KBM-7 (cell line): ENCODE measurements at regions not wholly inside any gene's neighbourhood (a gene's known extent, or its start where the extent isn't known, plus 50 kb on each side); places are given as distances from the start of the nearest gene placed in this dataset.

Source experiments
- DNase-seq: peaks from one replicate; pipeline ENCODE4 v3.0.0-alpha.2; 2015
- in situ Hi-C: fragments of 300-500 bp; cut with MboI; formaldehyde crosslinking; loops from 2 replicates; pipeline ENCODE4 v1.14.3; 2020; ENCODE audit warnings: low sequenced_read_pairs, low pct_unique_long_range_greater_than_20kb, mixed read lengths

DNA sequence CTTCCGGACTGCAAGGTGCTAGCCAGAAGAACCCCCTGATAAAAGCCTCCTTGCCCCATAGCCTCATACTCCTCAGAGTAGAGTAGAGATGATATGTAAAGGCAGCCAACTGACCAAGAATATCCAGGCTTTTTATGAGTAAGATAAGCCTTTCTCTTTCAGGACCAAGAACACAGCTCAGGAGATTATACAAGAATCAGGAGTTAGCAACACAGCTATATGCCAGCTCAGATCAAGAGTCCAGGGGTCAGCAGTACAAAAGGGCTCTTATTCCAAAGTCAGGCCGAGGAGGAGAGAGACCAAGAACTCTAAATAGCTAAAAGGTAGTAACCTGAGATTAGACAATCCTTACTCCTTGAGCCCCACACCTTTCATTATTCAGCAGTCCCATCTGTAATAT, 135.3 kb downstream of the BTG1 start:
- in situ Hi-C loops: no loop called here
- DNase-seq: no peak

DNA sequence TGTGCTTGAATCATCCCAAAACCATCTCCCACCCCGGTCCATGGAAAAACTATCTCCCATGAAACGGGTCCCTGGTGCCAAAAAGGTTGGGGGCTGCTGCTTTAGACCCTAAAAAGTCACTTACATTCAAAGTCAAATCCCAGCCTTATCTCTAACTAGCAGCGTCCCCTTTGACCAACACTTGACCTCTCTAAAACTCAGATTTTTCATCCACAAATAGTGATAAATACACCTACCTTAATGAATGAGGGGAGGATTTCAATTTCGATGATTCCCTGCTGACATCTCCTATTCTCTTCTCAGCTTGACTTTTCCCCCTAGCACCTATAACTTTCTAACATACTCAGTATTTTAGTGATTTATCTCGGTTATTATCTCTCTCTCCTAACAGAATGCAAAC, 137.3 kb downstream of the BTG1 start:
- no peak for DNase-seq
- in situ Hi-C loops: no loop called here

DNA sequence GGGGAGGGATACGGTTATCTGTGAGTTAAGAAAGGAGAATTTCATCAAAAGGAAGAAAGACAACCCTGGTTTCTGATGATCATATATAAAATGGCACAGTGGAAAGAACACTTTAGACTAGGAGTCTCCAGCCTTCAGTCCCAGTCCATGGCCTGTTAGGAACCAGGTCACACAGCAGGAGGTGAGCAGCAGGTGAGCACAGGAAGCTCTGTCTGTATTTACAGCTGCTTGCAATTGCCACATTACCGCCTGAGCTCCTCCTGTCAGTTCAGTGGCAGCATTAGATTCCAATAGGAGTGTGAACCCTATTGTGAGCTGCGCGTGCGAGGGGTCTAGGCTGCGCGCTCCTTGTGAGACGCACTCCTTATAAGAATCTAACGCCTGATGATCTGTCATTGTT, 137.9 kb downstream of the BTG1 start:
- no peak for DNase-seq
- in situ Hi-C loops: no loop called here

DNA sequence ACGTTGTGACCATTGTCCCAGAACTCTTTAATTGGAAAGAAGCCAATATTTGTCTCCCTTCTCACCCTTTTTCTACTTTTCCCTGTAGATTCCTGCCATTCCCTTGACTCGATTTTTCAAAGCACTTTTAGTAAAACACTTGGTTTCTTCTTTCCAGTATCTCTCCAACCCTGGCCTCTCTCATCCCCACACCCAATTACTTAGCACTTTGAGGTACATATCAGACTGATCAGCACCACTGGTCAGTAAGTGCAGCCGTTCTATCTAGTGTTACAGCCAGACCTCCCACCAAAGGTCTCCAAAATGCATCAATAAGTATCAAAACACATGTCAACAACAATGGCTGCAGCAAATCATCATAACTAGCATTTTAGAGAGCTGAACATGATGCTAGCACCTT, 141.9 kb downstream of the BTG1 start:
- in situ Hi-C loops: no loop called here
- DNase-seq: no peak

DNA sequence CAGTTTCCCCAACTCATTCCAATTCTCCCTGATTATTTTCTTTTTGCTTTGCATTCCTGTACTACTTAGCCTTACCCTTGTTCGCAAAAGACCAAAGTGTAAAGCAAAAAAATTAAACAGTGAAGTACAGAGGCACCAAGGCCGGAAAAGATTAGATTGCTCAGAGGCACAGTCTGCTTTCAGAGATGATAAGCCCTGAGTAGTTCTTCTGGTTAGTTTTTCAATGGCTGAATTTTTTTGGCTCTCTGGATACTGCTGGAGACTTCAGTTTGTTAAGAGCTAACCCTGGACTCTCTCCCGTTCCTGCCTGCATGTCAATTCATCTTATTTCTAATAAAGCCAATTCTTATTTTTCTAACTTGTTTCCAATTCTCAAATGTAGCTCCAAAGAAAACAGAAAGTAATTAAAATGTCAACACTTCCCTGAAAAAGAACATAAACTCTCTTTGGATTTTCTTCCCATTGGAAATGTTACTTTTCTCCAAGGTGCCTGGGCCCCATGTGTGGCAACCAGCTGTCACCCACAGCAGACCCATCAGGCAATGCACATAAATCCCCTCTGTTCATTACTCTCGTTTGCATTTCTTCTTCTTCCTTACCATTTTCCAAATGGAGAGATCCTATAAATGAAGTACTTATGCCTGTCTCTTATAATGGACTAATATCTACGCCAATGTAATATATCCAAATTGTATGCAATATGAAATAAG, 142.8 kb downstream of the BTG1 start:
- no peak for DNase-seq
- in situ Hi-C loops: no loop called here

DNA sequence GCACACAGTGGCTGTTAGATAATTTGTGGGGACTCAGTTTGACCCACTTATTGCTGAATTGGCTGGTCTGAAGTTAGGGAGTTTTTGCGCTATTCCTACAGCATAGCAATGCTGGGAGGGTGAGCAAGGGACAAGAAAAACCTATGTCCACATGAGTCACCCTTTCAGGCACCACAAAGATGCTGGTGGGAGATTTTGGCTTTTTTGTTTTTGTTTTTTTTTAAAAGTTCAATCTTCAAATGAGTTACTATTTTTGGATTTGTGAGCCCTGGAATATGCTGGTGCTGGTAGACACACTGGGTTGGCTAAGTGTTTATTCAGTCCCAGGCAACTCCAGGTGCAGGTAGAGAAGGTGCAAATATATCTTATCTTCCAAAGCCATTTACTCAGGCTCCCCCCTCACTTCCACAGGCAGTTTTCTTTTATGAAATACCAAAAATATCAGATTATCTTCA, 143.4 kb downstream of the BTG1 start:
- in situ Hi-C loops: no loop called here
- no peak for DNase-seq

DNA sequence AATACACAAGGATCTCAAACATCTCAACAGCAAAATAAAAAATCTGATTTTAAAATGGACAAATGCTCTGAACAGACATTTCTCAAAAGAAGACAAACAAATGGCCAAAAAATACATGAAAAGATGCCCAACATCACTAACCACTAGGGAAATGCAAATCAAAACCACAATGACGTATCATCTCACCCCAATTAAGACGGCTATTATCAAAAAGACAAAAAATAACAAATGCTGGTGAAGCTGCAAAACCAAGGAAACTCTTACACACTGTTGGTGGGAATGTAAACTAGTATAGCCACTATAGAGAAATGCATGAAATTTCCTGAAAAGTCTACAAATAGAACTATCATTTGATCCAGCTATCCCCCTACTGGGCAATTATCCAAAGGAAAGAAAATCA, 145.0 kb downstream of the BTG1 start:
- in situ Hi-C loops: no loop called here
- DNase-seq: no peak

DNA sequence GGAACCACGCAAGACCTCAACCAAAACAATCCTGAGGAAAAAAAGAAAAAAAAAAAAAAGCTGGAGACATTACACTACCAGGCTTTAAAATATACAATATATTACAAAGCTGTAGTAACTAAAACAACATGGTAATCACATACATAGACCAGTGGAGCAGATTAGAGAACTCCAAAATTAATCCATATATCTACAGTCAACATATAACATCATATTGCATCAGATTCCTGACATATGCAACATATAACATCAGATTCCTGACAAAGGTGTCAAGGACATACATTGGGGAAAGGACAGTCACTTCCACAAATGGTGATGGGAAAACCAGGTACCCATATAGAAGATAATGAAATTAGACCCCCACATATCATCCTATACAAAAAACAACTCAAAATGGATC, 145.8 kb downstream of the BTG1 start:
- in situ Hi-C loops: no loop called here
- no peak for DNase-seq

DNA sequence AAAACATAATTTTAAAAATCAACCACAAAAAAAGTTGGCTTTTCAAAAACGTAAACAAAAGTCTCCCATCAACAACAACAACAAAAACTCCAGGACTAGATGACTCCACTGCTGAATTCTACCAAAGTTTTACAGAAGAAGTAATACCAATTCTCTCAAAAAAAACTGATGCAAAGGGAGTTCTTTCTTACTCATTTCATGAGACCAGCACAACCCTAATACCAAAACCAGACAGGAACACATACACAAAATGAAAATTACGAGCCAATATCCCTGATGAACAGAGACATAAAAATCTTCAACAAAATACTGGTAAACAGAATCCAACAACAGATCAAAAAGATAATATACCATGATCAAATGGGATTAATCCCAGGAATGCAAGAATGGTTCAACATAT, 147.3 kb downstream of the BTG1 start:
- in situ Hi-C loops: no loop called here
- DNase-seq: no peak

DNA sequence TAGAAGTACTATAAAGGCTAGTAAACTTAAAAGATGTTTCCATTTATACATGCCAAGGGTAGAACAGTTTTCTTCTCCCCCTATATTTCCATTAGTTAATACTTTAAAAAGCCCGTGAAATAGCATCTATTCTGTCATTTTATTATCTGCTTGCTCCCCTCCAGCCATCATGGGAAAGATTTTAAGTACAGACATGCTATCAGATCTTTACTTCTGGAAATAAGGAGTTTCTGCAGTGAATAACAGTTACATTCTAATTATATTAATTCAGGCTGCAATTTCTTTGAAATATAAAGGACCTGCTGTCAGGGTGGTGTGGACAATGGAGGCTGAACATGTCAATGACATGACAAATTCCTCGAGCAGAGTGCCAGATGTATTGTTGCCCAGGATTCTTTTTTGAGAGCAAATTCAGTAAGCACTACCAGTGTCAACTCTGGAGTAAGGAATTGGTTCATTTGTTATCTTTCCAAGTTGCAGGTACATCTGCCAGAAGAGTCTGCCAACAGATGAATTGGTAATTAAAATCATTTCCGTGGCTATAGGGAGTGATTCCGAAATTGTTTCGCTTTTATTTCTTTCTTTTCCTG, 151.3 kb downstream of the BTG1 start:
- in situ Hi-C loops: no loop called here
- no peak for DNase-seq

DNA sequence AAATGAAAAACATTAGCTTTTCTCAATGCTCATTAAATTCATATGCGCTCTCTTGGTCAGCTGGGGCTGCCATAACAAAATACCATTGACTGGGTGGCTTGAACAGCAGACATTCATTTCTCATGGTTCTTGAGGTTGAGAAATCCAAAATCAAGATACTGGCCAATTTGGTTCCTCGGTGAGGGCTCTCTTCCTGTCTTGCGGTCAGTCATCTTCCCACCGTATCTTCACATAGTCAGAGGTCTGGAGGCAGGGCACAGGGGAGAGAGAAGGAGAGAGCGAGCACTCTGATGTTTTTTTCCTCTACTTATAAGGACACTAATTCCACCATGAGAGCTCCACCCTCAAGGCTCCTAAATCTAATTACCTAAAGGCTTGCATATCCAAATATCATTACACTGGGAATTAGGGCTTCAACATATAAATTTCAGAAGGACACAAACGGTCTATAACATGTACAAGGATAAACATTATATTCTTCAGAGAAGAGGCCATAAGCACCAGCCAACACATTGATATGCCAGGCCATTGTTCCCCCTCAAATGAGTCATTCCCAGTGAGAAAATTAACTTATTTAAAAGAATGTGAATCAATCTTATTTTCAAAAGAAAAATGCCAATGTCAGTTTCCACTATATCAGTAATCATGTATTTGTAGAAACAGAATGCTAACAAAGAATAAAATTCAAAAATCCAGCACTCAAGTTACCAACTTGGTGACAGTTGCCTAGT, 152.2 kb downstream of the BTG1 start:
- in situ Hi-C loops: no loop called here
- no peak for DNase-seq

DNA sequence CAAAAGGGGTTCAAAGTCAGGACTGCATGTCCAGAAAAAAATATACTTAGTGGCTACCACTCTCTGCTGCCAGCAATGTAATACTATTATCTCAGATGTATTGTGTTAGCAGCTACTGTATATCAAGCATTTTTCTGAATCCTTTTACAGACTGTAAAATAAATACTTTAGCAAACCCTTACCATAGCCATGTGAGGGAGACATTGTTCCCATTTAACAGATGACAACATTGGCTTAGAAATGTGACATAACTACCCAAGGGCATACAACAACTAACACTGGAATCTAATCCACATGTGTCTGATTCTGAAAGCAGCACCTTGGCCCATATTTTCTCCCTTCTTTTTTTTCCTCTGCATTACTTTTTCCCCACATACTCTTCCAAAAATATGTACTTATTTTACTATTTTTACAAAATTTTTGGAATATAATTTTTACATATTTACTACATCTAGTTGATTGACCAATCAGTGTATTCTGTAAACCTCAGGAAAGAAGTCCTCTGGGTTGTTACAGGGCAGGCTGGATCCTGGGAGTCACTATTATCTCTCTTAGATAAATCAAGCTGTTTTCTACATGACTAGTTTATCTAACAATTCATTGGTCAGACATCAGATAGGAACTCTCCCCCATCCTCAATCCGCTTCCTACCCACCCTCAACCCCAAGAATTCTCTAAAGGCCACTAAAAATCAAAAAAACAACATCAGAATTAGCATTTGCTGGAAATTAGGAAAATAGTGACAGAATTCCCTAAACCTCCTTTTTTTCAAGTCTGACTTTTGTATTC, 154.1 kb downstream of the BTG1 start:
- DNase-seq: no peak
- in situ Hi-C loops: no loop called here

DNA sequence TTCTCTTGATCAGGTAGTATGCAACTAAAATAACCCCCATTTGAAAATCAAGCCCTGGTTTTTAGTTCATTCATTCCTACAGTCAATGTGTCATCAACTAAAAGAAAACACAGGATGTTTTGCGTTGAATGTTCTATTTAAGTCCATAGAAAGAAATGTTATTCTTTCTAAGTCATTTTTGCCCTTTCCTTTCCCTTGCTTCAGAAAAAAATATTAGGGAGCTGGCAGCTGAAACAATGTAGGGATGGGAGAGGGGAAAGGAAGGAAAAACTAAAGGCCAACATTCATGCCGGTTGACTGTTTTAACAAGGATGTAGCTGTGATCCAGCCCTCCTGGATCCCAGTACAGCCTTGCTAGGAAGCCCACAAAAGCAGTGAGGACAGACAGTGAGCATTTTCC, 155.1 kb downstream of the BTG1 start:
- in situ Hi-C loops: no loop called here
- DNase-seq: no peak

DNA sequence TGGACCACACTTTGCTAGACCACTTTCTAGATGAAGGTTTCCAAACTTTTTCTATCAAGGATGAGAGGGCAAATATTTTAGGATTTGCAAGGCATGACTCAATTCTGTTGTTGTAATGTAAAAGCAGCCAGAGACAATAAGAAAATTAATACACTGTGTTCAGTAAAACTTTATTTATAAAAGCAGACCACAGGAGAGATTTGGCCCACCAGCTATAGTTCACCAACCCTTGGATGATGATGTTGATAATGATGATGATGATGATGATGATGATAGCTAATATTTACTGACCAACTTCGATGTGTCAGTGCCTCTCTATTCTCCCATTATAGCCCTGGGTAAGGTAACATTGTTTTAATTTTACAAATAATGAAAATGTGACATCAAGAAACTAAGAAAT, 156.5 kb downstream of the BTG1 start:
- DNase-seq: no peak
- in situ Hi-C loops: no loop called here

DNA sequence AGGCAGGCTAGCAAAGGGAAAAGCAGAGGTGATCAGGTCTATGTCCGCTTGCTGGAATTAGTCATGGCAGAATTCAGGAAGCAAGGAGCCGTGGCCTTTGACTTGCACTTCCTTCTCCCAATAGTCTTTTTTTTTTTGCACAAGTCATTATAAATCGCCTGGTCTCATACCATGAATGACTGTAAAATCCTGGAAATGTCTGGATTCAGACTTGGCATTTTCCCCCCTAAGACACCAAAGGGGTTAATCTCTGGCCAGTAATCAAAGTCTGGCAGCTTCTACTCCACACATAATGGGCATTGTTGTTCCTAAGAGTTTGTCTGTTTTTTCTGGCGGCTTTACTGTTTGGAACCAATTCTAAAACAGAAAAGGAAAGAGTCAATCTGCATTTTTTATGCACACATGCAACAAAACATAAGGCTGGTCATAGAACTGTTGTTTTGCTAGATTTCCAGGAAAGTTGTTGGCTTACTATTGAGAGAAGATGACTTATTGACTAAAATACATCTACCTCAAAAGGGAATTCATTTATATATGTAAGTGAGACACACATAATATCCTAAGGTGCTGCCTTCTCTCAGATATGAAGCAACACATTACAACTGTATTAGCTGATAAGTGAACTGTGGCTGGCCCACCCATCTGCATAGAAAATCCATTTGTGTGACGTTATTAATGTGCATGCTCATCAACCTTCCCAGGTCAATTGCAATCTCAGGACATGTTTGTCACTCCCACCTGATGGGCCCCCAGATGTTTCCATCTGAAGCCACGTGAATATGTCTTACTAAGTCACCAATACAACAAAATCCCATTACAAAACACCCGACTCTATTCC, 157.3 kb downstream of the BTG1 start:
- in situ Hi-C loops: no loop called here

DNA sequence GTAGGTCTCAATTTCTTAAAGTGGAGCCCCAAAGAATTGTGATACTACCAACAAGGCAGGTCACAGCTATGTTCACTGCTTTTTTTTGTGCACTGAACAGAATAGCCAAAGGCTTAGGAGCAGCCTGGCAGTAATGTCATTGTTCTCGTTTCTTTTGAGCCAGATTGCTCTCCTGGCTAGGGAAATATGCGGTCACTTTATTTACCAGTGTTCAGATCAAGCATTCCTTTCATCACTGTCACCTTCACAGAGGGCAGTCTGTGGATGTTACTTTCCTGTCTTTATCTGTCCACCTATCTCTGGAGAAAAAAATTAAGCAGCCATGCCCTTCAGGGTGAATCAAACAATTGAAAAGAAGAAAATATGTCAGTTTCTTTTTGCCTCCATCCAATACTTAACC, 159.6 kb downstream of the BTG1 start:
- in situ Hi-C loops: no loop called here
- DNase-seq: no peak

More for the DNA sequence above, 157.3 kb downstream of the BTG1 start:
- no peak for DNase-seq

DNA sequence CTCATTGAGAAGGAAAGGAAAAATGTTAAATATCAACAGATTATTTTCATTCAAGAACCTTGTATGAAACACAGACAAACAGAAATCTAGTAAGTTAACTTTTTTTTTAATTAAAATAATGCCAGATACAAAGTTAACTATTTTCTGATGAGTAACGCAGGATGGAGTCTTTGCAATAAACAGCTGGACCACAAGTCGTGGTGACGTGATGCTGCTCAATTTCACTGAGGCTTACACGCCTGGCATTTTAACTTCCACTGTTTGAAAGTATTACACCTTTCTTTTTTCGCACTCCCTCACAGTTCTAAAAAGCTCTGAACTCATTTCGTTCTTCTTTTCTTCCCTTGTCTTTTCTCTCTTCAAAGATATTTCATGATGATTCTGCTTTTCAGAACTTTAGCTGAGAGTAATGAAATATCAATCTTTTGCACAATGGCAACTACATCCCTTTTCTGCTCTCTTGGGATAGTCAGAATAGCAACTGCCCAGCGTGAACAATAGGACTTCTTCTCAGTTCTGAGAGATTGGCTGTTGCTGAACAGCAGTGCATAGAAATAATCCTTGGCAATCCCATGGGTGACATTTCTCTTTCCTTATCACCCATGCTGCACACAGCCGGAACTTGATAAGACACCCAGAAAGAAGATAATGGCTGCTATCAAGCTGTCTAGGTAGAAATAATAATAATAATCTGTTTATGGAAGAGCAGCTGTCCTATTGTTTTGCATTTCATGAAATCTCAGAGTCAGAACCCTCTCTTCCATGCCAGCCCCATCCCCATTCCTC, 160.5 kb downstream of the BTG1 start:
- DNase-seq: no peak
- in situ Hi-C loops: no loop called here

DNA sequence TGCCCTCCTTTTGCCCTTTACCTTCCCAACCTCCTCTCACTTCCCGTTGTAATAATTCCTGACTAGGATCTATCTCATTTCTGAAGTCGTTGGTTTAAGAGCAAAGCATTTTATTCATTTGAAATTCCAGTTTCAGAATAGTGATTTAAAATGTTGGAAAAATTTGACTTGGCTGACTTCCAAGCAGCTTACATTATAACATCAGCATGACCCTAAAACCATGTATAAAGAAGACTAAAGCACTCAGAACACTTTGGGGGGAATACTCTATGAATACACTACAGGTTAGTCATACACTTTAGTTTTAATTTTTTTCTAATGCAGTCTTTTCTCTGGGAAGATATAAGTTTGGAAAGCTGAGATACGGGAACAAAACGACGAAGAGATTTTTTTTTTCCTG, 161.1 kb downstream of the BTG1 start:
- DNase-seq: no peak
- in situ Hi-C loops: no loop called here
